Activated naive CD4-positive, alpha-beta T cell treated with anti-CD3 and anti-CD28 coated beads, Interleukin-2, amount 50 U/mL, for 16 hours (primary cell): ENCODE measurements at regions not wholly inside any gene's neighbourhood (a gene's known extent, or its start where the extent isn't known, plus 50 kb on each side); places are given as distances from the start of the nearest gene placed in this dataset.

Experiments
- DNase-seq: peaks from one replicate; pipeline ENCODE4 v3.0.0-alpha.2; 2020

DNA sequence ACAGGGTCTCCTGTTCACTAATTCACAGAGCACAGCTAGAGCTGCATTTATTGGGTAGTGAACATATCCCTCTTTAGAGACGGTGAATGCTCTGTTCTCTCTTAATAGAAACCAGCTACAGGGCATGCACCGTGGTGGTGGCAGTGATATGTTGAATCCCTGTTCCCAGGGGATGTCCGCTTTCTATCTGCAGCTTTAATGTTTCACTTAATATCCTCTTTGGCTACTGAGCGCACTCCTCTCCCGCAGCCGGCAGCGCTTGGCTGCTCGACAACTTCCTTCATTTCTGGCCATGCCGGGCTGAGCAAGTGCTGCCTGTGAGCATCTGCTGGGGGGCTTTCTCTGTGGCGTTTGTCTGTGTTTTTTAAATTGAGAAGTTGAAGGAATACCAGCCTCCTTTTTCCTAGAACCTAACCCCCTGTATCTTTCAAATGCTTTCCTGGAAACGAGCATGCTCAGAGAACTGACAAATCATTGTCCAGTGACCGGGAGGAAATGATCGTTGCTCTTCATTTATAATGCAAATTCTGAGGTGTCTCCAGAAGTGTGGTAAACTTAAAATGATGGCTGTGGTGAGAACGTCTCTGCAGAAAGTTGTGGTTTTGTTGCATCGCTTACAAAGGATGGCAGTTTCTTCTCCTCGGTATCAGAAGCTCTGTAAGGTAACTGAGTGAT lies 297.9 kb downstream of the UTRN start:
- peak; percentile 23 for DNase-seq

DNA sequence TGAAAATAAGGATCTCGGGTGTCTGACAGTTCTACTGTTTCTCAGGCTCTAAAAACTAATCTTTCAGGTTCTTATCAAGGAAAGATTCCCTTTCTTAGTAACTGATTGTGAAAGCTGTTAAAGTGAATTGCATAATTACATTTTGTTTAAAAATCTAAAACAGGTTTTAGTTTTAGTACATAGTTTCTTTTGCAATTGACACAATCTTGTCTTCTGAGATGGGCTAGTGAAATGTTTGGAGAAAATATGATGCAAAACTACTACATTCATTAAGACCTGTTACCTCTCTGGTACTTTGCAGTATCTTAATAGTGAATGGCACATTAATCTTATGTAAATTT lies 298.4 kb downstream of the UTRN start:
- DNase-seq = no peak

- no peak for DNase-seq
Observed at GRCh38 chr6:144585217-144585814, 300.2 kb downstream of the UTRN start.

GRCh38 chr6:144586986-144587385 lies 301.9 kb downstream of the UTRN start:
- no peak for DNase-seq

DNA sequence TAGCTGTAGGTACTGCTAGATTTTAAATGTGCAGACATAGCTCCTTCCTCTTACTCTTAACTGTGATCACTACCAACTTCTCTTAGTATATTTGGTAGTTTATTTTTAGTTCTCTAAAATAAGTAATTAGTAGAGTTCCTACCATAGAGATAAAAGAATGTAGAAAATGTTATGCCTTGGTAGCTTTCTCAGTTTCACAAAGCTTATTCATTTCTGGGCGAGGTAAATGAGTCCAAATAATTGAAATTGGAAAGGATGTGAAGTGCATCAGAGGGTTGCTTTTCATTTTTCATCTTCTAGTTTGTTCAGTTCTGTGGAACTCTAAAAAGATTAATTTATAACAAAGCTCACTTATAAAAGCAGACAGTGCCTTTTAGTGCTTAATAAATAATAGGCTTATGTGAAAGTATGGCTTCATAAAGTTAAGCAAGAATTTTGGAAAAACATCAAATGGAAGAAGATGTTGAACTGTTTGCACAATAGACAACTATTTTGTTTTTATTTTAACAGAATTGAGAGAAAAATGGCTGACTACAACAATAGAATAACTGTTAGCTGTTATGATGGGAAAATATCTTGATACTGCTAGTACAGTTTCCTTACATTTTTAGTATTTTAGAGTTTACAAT lies 303.7 kb downstream of the UTRN start:
- DNase-seq = no peak

DNA sequence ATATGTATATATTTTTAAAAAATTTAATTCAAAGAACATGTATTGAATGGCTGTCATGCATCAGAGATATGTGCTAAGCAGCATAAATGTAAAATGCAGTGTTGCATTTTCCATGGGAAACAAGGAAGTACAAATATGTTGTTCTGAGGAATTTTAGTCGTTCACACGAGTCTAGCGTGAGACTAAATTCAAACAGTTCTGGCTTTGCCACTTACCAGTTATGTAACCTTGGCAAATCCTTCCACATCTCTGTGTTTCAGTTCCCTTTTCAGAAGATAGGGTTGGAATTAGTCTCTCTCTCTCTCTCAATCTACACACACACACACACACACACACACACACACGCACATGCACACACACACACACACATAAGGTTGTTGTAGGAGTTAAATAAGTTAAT lies 305.4 kb downstream of the UTRN start:
- no peak for DNase-seq

- no peak for DNase-seq
Observed at GRCh38 chr6:144593392-144593791, 308.3 kb downstream of the UTRN start.

- DNase-seq = no peak
Observed at GRCh38 chr6:144594585-144594984, 309.4 kb downstream of the UTRN start.

DNA sequence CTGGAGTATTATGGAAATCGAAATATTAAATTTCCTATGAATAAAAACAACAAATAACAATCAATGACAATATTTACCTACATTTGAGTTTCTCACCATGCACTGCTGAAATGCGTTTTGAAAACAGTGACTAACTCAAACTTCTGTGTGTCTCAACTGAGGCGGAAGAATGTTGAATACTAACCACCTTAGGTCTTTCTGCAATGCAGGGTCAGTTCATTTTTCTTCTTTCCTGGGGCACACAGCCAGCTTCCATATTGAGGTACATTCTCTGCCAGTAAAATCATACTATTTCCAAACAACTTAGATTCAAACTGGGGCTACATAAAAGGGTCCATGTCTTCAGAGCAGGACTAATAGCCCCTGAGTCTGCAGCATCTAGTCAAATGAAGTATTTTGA lies 310.1 kb downstream of the UTRN start:
- no peak for DNase-seq

- peak; percentile 16 for DNase-seq
Observed at GRCh38 chr6:144597511-144597910, 312.4 kb downstream of the UTRN start.

GRCh38 chr6:144599615-144600014 lies 314.5 kb downstream of the UTRN start:
- no peak for DNase-seq

- no peak for DNase-seq
Observed at GRCh38 chr6:144601221-144601620, 316.1 kb downstream of the UTRN start.

DNA sequence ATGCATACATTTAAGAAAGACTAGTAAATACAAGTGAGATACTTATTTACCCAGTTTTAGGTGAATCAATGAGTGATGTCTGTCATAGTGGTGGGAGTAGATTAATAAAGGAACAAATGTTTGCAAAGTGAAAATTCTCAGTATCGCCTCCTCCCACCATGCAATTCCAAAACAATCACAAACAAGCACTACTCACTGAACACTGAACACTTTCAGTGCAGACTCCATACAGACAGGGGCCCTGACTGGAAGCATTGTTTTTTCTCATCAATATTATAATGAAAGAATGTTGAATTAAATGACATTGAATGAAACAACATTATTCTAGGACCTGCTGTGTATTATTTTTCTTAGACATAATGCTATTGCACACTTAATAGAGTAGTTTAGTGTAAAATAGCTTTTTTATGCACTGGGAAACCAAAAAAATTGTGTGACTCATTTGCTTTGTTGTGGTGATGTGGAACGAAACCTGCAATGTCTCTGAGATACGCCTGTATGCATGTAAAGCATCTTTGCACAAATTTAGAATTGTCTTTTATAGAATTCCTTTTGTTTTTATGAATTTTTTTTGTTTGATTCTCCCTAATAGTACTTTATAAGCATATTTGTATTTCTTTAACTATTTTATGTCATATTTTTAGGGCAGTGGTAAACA lies 317.5 kb downstream of the UTRN start:
- DNase-seq = no peak

- DNase-seq = no peak
Observed at GRCh38 chr6:144606083-144606482, 320.9 kb downstream of the UTRN start.

GRCh38 chr6:144607998-144608735 lies 323.0 kb downstream of the UTRN start:
- DNase-seq = no peak

GRCh38 chr6:144612811-144613210 lies 327.7 kb downstream of the UTRN start:
- DNase-seq = no peak

GRCh38 chr6:144613859-144614258 lies 328.7 kb downstream of the UTRN start:
- DNase-seq = no peak

GRCh38 chr6:144615870-144616269 lies 330.7 kb downstream of the UTRN start:
- DNase-seq = no peak

DNA sequence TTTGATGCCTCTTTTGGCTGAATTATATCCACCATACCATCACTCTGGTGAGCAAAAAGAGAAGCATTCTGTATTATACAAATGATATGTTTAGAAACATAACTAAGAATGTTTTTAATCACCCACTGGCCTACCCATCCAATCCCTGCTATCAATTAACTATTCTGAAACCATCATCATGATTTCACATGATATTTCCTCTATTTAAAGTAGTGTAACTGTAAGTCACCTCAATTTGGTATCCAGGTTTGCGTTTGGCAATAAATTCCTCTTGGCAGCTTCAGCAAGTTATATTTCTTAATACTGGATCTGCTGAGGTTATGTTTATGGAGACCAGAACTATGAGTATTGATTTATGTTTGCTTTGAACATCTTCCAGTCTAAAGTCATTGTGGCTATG lies 332.1 kb downstream of the UTRN start:
- DNase-seq = no peak

DNA sequence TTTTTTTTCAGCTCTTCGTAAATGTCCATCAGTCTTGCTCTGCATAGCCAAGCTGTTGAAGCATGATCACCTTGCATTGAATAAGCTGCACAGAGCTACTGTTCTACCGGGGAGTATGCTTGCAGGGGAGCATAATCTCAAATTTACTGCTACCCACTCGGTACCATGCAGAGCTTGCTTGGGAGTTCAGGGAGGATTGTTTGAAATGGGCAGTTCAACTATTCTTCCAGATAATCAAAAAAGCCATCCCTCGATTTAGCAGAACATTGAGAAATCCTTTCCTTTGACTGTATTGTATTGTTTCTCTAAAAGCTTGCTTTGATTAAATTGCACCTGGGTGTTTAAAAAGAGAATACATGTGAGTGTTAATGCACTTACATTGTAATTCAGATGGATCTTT lies 332.6 kb downstream of the UTRN start:
- no peak for DNase-seq

DNA sequence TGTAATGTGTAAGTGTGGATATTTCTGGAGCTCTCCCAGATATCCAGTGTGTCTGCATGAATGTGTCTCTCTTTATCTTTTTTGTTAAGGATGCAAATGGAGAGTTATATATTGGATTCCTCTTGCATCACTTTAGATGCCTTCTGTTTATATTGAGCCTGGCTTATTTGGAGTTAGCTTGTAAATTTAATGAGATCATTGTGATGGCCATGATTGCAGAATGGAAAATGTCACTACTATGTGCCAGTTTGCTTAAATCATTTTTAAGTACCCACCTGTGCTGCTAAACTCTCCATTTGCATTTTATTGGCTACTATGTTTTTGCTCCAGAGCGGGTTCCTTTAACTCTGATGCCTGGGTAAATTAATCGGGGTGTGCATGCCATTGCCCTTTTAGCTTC lies 334.8 kb downstream of the UTRN start:
- DNase-seq = no peak

GRCh38 chr6:144621332-144621731 lies 336.2 kb downstream of the UTRN start:
- DNase-seq = no peak

- no peak for DNase-seq
Observed at GRCh38 chr6:144624246-144624645, 339.1 kb downstream of the UTRN start.
